NT2/D1 (cell line): ENCODE measurements at regions not wholly inside any gene's neighbourhood (a gene's known extent, or its start where the extent isn't known, plus 50 kb on each side); places are given as distances from the start of the nearest gene placed in this dataset.

Experiments
- SUZ12 ChIP-seq: IDR thresholded peaks from 2 replicates; pipeline ENCODE4 v1.6.1; 2011; ENCODE audit not compliant: insufficient read length, insufficient read depth; ENCODE audit errors: extremely low read depth
- YY1 ChIP-seq: IDR thresholded peaks from 2 replicates; pipeline ENCODE4 v1.6.1; 2011; ENCODE audit not compliant: insufficient read length, insufficient read depth
- ZNF274 ChIP-seq: IDR thresholded peaks from 2 replicates; pipeline ENCODE4 v1.6.1; 2011; ENCODE audit warnings: mild to moderate bottlenecking, low read depth, low read length

DNA sequence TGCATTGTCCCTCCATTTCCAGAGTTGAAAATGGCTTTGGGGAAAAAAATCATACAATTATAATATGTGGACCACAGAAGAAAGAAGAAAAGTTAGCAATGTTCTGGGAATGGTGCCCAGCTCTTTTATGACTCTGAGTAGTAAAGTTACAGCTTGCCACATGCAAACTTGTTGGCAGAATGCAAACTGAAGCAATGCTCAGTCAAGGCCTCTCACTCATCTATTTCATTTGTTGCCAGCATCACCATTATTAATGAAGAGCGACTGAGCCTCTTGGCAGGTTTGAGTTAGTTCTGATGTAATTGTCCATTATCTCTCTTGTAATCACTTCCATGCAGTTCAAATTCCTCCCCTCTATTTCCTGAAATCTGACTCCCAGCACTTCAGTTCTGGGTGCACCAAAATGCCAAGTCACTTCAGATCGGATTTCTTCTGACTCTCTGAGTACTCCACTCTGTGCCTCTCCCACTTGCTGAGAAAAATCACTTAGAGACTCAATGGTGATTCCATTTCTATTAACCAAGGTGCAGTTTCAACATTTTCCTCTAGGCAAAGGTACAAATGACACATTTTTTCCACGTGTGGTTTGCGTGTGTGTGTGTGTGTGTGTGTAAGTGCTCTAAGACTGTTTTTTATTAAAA, 154.4 kb upstream of the STMND1 start:
- TF ChIP-seq ZNF274: no peak
- no peak for TF ChIP-seq YY1
- no peak for TF ChIP-seq SUZ12
